Body of pancreas (tissue), 4 donors: ENCODE measurements at regions not wholly inside any gene's neighbourhood (a gene's known extent, or its start where the extent isn't known, plus 50 kb on each side); places are given as distances from the start of the nearest gene placed in this dataset.

Experiments used
- CTCF ChIP-seq, 7 experiments: fragments of 450-650 bp in 4 of 7; fragments of 200-600 bp in 3 of 7; sonication (generic) in 3 of 7; IDR thresholded peaks; one replicate each; pipeline ENCODE4 v1.5.1; 2016 to 2019; ENCODE audit warnings: antibody characterized with exemption in 7 of 7
- POLR2A ChIP-seq, 3 donors: fragments of 450-650 bp; IDR thresholded peaks; one replicate each; pipeline ENCODE4 v1.6.1; 2016; ENCODE audit warnings: antibody characterized with exemption in 3 of 3, mild to moderate bottlenecking in 2 of 3

DNA sequence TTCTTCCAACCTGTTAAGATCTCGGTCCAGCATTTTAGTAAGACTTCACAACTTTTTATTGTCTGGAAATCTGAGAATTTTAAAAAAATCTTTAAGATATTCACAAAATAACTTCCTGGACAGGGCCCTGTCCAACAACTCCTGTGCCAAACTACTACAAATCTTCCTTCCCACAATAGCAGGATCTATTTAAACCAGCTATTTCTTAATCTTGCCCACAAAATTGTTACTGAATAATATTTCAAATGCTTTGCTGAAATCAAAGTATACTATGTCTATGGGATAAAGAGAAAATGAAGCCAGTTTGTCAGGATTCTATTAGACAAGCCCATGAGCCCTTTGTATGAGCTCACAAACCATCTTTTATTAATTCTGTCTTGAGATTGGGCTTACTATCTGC is 104.1 kb upstream of the DDIT4L start:
- no peak for TF ChIP-seq CTCF (IDR thresholded peaks at IDR 0.05)
- TF ChIP-seq POLR2A (IDR thresholded peaks at IDR 0.05): no peak
